Activated CD4-positive, alpha-beta T cell treated with anti-CD3 and anti-CD28 coated beads, Interleukin-2, amount 10 ng/mL, durations not matched to agents 24 days and 14 days (primary cell): ENCODE measurements at regions not wholly inside any gene's neighbourhood (a gene's known extent, or its start where the extent isn't known, plus 50 kb on each side); places are given as distances from the start of the nearest gene placed in this dataset.
"Not testable (repeated sequence)": the region's sequence is repeated elsewhere in the genome, so short reads cannot be mapped to it uniquely, and the experiment has no call there.

Experiments used
- DNase-seq: peaks from one replicate; pipeline ENCODE4 v3.0.0; 2022
- H3K27ac Mint-ChIP-seq: one replicate; pipeline ENCODE4 v1.8.0; 2022; ENCODE audit warnings: mild to moderate bottlenecking, mixed read lengths
- H3K27me3 Mint-ChIP-seq: one replicate; pipeline ENCODE4 v1.8.0; 2022; ENCODE audit warnings: mixed read lengths
- H3K36me3 Mint-ChIP-seq: one replicate; pipeline ENCODE4 v1.8.0; 2022; ENCODE audit warnings: low read depth, mild to moderate bottlenecking, mixed read lengths
- H3K4me1 Mint-ChIP-seq: one replicate; pipeline ENCODE4 v1.8.0; 2021; ENCODE audit warnings: mixed read lengths
- H3K4me3 Mint-ChIP-seq: one replicate; pipeline ENCODE4 v1.8.0; 2022; ENCODE audit warnings: mild to moderate bottlenecking, moderate library complexity, mixed read lengths
- H3K9me3 Mint-ChIP-seq: one replicate; pipeline ENCODE4 v1.8.0; 2021; ENCODE audit warnings: mixed read lengths
- intact Hi-C: fragments of 100-400 bp; cut with micrococcal nuclease; formaldehyde crosslinking; loops from one replicate; pipeline ENCODE4 v1.15.1; 2023

GRCh38 chr1:221228594-221228993 lies 349.4 kb downstream of the HLX start:
- H3K27ac Mint-ChIP-seq: peak overlapping the region; percentile 17
- H3K9me3 Mint-ChIP-seq: peaks cover 4% of the 10 kb centered on the region
- H3K36me3 Mint-ChIP-seq: no peaks in the 10 kb centered on the region
- intact Hi-C loops: no loop called here
- DNase-seq: peak; percentile 41
- no peaks in the 10 kb centered on the region for H3K27me3 Mint-ChIP-seq
- H3K4me1 Mint-ChIP-seq: peaks cover 3% of the 10 kb centered on the region
- no peak overlapping the region for H3K4me3 Mint-ChIP-seq

GRCh38 chr1:221230605-221231004 lies 351.4 kb downstream of the HLX start:
- no peak for DNase-seq
- no peak overlapping the region for H3K4me3 Mint-ChIP-seq
- H3K27me3 Mint-ChIP-seq: no peaks in the 10 kb centered on the region
- peaks cover 3% of the 10 kb centered on the region for H3K4me1 Mint-ChIP-seq
- intact Hi-C loops: no loop called here
- H3K27ac Mint-ChIP-seq: no peak overlapping the region
- H3K9me3 Mint-ChIP-seq: no peaks in the 10 kb centered on the region
- no peaks in the 10 kb centered on the region for H3K36me3 Mint-ChIP-seq

- Mint-ChIP-seq H3K36me3 (no peaks in the 10 kb centered on the region), H3K4me3 (no peak overlapping the region), H3K27me3 (peaks cover 4% of the 10 kb centered on the region), H3K9me3 (no peaks in the 10 kb centered on the region), H3K27ac (no peak overlapping the region), H3K4me1 (no peaks in the 10 kb centered on the region)
- intact Hi-C loops: no loop called here
- DNase-seq: no peak
These were observed 355.5 kb downstream of the HLX start for GRCh38 chr1:221234791-221235190.

DNA sequence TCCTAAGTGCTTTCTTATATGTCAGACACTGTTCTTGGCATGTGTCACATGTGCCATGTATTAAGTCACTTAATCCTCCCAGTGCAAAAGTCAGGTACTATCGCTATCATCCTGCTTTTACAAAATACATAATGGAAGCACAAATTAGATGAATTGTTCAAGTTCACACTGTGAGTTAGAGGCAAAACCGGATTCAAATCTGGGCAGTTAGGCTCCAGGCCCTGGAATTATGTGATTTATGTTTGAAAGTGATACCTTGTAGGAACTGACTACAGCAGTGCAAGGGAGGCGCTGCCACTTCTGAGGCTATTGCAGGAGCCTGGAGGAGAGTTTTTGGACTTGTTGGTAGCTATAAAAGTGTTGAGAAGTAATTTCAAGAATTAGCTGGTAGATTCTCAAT lies 358.3 kb downstream of the HLX start:
- DNase-seq: no peak
- Mint-ChIP-seq H3K27me3 (peaks cover 4% of the 10 kb centered on the region), H3K4me1 (no peaks in the 10 kb centered on the region), H3K36me3 (no peaks in the 10 kb centered on the region), H3K4me3 (no peak overlapping the region), H3K27ac (no peak overlapping the region), H3K9me3 (no peaks in the 10 kb centered on the region)
- intact Hi-C loops: no loop called here

DNA sequence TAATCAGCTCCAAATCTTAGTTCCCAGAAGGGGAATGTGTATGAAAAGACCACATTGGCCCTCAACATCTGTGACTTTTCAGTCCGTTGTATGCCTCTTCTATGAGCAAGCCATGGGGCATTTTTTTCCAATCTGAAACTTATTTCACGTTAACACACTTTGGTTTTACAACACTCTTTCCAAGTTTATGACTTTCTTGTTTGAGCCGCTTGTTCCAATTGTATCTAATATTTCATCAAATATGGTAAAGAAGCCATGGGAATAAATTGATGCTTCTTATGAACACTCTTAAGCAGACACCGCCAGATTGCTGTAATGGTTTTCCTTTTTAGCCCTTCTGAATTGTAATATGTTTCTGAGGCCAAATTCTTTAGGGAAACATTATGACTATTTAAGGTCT lies 359.9 kb downstream of the HLX start:
- Mint-ChIP-seq H3K4me1 (no peaks in the 10 kb centered on the region), H3K27me3 (peaks cover 4% of the 10 kb centered on the region), H3K4me3 (no peak overlapping the region), H3K27ac (no peak overlapping the region), H3K9me3 (no peaks in the 10 kb centered on the region), H3K36me3 (no peaks in the 10 kb centered on the region)
- intact Hi-C loops: no loop called here
- no peak for DNase-seq

- peaks cover 4% of the 10 kb centered on the region for H3K27me3 Mint-ChIP-seq
These were observed 360.5 kb downstream of the HLX start for GRCh38 chr1:221239792-221240191.

DNA sequence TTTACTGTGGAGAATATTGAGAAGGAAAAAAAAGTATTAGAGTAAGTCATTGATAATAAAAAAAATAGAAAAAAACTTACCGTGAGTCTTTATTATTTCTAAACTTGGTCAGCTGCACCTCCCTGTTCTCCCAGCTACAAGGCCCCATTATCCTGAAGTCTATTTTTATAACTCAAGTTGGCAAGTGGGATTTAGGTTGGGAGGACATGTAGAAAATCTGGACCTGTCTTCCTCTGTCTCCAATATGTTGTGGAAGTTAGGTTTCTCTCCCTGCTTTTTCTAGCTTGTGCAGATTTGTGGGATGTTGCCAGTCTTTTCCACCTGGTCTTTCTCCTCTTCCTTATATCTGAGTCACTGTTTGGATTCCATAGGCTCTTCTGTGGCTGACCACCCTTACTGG lies 361.4 kb downstream of the HLX start:
- intact Hi-C loops: no loop called here
- Mint-ChIP-seq H3K27ac (no peak overlapping the region), H3K4me1 (no peaks in the 10 kb centered on the region), H3K9me3 (no peaks in the 10 kb centered on the region), H3K36me3 (no peaks in the 10 kb centered on the region), H3K27me3 (peaks cover 4% of the 10 kb centered on the region), H3K4me3 (no peak overlapping the region)
- DNase-seq: no peak

More at GRCh38 chr1:221239792-221240191, 360.5 kb downstream of the HLX start:
- DNase-seq: no peak
- Mint-ChIP-seq H3K36me3 (no peaks in the 10 kb centered on the region), H3K4me1 (no peaks in the 10 kb centered on the region), H3K27ac (no peak overlapping the region), H3K4me3 (no peak overlapping the region), H3K9me3 (no peaks in the 10 kb centered on the region)
- intact Hi-C loops: no loop called here

- DNase-seq: no peak
- Mint-ChIP-seq H3K4me1 (no peaks in the 10 kb centered on the region), H3K27ac (no peak overlapping the region), H3K4me3 (no peak overlapping the region), H3K9me3 (no peaks in the 10 kb centered on the region), H3K27me3 (peaks cover 4% of the 10 kb centered on the region), H3K36me3 (no peaks in the 10 kb centered on the region)
- intact Hi-C loops: no loop called here
These were observed 361.9 kb downstream of the HLX start for GRCh38 chr1:221241157-221241556.

GRCh38 chr1:221241592-221241991 lies 362.3 kb downstream of the HLX start:
- Mint-ChIP-seq H3K36me3 (no peaks in the 10 kb centered on the region), H3K4me1 (no peaks in the 10 kb centered on the region), H3K4me3 (no peak overlapping the region), H3K27me3 (peaks cover 4% of the 10 kb centered on the region), H3K27ac (no peak overlapping the region), H3K9me3 (no peaks in the 10 kb centered on the region)
- intact Hi-C loops: no loop called here
- no peak for DNase-seq

DNA sequence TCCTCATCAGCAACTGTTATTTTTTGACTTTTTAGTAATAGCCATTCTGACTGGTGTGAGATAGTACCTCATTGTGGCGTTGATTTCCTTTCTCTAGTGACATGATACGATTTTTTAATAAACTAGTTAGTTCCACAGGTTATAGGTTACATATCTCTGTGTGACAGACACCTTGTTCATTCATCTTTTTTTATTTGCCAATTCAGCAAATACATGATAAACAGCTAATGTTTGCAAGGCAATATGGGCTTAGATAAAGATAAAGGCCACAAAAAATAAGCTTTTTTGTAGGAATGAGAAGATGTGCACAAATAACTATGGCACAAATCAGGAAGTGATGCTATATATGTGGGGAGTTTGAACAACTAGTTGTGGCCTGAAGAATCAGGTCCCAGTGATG lies 366.8 kb downstream of the HLX start:
- intact Hi-C loops: no loop called here
- DNase-seq: no peak
- no peak overlapping the region for H3K4me3 Mint-ChIP-seq
- no peaks in the 10 kb centered on the region for H3K9me3 Mint-ChIP-seq
- no peaks in the 10 kb centered on the region for H3K27me3 Mint-ChIP-seq
- no peak overlapping the region for H3K27ac Mint-ChIP-seq
- no peaks in the 10 kb centered on the region for H3K4me1 Mint-ChIP-seq
- H3K36me3 Mint-ChIP-seq: no peaks in the 10 kb centered on the region

DNA sequence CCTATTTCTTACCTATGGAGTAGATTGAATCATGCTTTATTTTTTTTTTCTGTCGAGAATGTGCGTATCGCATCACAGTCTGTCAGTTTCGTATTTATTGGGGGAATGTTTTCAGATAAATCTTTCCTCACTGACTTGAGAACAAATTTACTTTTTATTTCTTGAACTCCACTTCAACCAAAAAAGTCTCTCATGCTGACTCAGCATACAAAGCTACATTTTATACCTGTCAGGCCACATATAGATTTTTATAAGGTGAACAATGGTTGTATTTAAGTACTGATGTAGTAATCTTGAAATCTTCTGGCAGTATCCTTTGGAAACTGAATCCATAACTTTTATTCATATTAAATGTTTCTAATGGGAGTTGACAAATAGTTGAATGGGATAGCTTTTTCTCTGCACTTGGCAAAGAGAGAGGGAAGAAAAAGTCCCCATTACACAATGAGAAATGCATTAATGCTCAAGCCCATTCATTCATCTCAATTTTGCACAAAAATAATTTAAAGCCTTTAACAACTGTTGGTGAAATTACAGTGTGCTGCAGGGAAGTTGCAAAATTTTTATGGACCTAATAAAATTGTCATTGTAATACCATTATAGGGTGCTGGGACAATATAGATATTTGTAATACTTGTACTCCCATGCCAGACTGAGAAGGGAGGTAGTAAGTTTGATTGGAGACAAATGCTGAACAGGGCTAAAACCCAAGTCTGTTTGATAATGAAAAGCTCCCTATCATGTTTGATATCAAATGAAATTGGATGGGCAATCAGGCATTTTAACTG lies 367.6 kb downstream of the HLX start:
- Mint-ChIP-seq H3K27ac (no peak overlapping the region), H3K9me3 (no peaks in the 10 kb centered on the region), H3K27me3 (no peaks in the 10 kb centered on the region), H3K4me3 (no peak overlapping the region), H3K4me1 (no peaks in the 10 kb centered on the region), H3K36me3 (no peaks in the 10 kb centered on the region)
- DNase-seq: no peak
- intact Hi-C loops: no loop called here

- Mint-ChIP-seq H3K36me3 (no peaks in the 10 kb centered on the region), H3K4me1 (no peaks in the 10 kb centered on the region), H3K9me3 (no peaks in the 10 kb centered on the region), H3K4me3 (no peak overlapping the region), H3K27ac (no peak overlapping the region), H3K27me3 (no peaks in the 10 kb centered on the region)
- no peak for DNase-seq
- intact Hi-C loops: no loop called here
These were observed 372.3 kb downstream of the HLX start for GRCh38 chr1:221251580-221251979.

GRCh38 chr1:221254813-221255212 lies 375.6 kb downstream of the HLX start:
- DNase-seq: no peak
- no peak overlapping the region for H3K27ac Mint-ChIP-seq
- intact Hi-C loops: no loop called here
- no peaks in the 10 kb centered on the region for H3K27me3 Mint-ChIP-seq
- no peaks in the 10 kb centered on the region for H3K36me3 Mint-ChIP-seq
- peaks cover 4% of the 10 kb centered on the region for H3K9me3 Mint-ChIP-seq
- no peak overlapping the region for H3K4me3 Mint-ChIP-seq
- H3K4me1 Mint-ChIP-seq: no peaks in the 10 kb centered on the region

GRCh38 chr1:221256773-221257172 lies 377.5 kb downstream of the HLX start:
- H3K4me1 Mint-ChIP-seq: no peaks in the 10 kb centered on the region
- no peak overlapping the region for H3K27ac Mint-ChIP-seq
- peaks cover 9% of the 10 kb centered on the region for H3K9me3 Mint-ChIP-seq
- no peak overlapping the region for H3K4me3 Mint-ChIP-seq
- intact Hi-C loops: no loop called here
- DNase-seq: no peak
- no peaks in the 10 kb centered on the region for H3K36me3 Mint-ChIP-seq
- H3K27me3 Mint-ChIP-seq: no peaks in the 10 kb centered on the region

DNA sequence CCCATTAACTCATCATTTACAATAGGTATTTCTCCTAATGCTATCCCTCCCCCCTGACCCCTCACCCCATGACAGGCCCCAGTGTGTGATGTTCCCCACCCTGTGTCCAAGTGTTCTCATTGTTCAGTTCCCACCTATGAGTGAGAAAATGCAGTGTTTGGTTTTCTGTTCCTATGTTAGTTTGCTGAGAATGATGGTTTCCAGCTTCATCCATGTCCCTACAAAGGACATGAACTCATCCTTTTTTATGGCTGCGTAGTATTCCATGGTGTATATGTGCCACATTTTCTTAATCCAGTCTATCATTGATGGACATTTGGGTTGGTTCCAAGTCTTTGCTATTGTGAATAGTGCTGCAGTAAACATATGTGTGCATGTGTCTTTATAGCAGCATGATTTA lies 378.3 kb downstream of the HLX start:
- H3K36me3 Mint-ChIP-seq, H3K9me3 Mint-ChIP-seq, H3K4me3 Mint-ChIP-seq, DNase-seq, H3K27me3 Mint-ChIP-seq, H3K27ac Mint-ChIP-seq, intact Hi-C loops, H3K4me1 Mint-ChIP-seq: not testable (repeated sequence)
